CD8-positive, alpha-beta memory T cell (primary cell): ENCODE measurements at regions not wholly inside any gene's neighbourhood (a gene's known extent, or its start where the extent isn't known, plus 50 kb on each side); places are given as distances from the start of the nearest gene placed in this dataset.

ENCODE experiments used
- CTCF ChIA-PET: fragments of 350-600 bp; sonication (Branson Sonifier 250); formaldehyde crosslinking; loops from one replicate; lab custom pipeline; 2021; ENCODE audit warnings: antibody characterized with exemption; lab: Charles Lee
- POLR2A ChIA-PET: fragments of 350-600 bp; sonication (Branson Sonifier 250); formaldehyde crosslinking; loops from one replicate; lab custom pipeline; 2021; ENCODE audit warnings: antibody characterized with exemption; lab: Charles Lee
- DNase-seq, 5 donors: peaks; one replicate each; pipeline versions ENCODE4 v3.0.0 to v3.0.0-alpha.2; 2020 to 2022; ENCODE audit warnings: mixed read lengths in 1 of 5
- H3K27ac ChIP-seq: one replicate; pipeline ENCODE4 v1.7.0; 2013; ENCODE audit warnings: low read depth, mild to moderate bottlenecking, low read length, moderate library complexity
- H3K27me3 ChIP-seq: 2 replicates; pipeline ENCODE4 v1.7.0; 2013; ENCODE audit warnings: low read length, mild to moderate bottlenecking; ENCODE audit not compliant: insufficient read depth, poor library complexity, severe bottlenecking
- H3K36me3 ChIP-seq: 2 replicates; pipeline ENCODE4 v1.7.0; 2013; ENCODE audit warnings: mild to moderate bottlenecking, low read length, moderate library complexity; ENCODE audit not compliant: insufficient read depth
- H3K4me1 ChIP-seq: 2 replicates; pipeline ENCODE4 v1.7.0; 2013; ENCODE audit warnings: mild to moderate bottlenecking, low read length, moderate library complexity; ENCODE audit not compliant: insufficient read depth
- H3K4me3 ChIP-seq: 2 replicates; pipeline ENCODE4 v1.7.0; 2013; ENCODE audit warnings: mild to moderate bottlenecking, low read length
- H3K9me3 ChIP-seq: 2 replicates; pipeline ENCODE4 v1.7.0; 2013; ENCODE audit warnings: mild to moderate bottlenecking, low read length
- H3K27ac Mint-ChIP-seq, 8 donors: one replicate each; pipeline ENCODE4 v1.8.0; 2020 to 2021; ENCODE audit warnings: mixed read lengths in 8 of 8, mild to moderate bottlenecking in 6 of 8, inconsistent platforms in 3 of 8, moderate library complexity in 3 of 8
- H3K27me3 Mint-ChIP-seq, 2 donors: one replicate each; pipeline ENCODE4 v1.8.0; 2020 to 2021; ENCODE audit warnings: mixed read lengths in 2 of 2, mild to moderate bottlenecking in 1 of 2, moderate library complexity in 1 of 2
- H3K36me3 Mint-ChIP-seq, 3 donors: one replicate each; pipeline ENCODE4 v1.8.0; 2020 to 2021; ENCODE audit warnings: mixed read lengths in 3 of 3, inconsistent platforms in 1 of 3, mild to moderate bottlenecking in 1 of 3
- H3K4me1 Mint-ChIP-seq, 3 donors: one replicate each; pipeline ENCODE4 v1.8.0; 2020 to 2021; ENCODE audit warnings: mixed read lengths in 3 of 3, inconsistent platforms in 1 of 3, mild to moderate bottlenecking in 1 of 3
- H3K4me3 Mint-ChIP-seq, 7 donors: one replicate each; pipeline ENCODE4 v1.8.0; 2020 to 2021; ENCODE audit warnings: mixed read lengths in 7 of 7, mild to moderate bottlenecking in 6 of 7, moderate library complexity in 4 of 7, inconsistent platforms in 2 of 7
- H3K9me3 Mint-ChIP-seq, 5 donors: one replicate each; pipeline ENCODE4 v1.8.0; 2020 to 2022; ENCODE audit warnings: mixed read lengths in 5 of 5, mild to moderate bottlenecking in 3 of 5, moderate library complexity in 2 of 5, inconsistent platforms in 1 of 5

- no peak overlapping the region for H3K27ac ChIP-seq
- no peak for DNase-seq
- H3K36me3 ChIP-seq, result no peaks in the 10 kb centered on the region
- H3K4me1 Mint-ChIP-seq, result no peaks in the 10 kb centered on the region
- peaks cover 22 to 39% of the 10 kb centered on the region in 2 donors for H3K27me3 Mint-ChIP-seq
- H3K27me3 ChIP-seq, result no peaks in the 10 kb centered on the region
- no peak overlapping the region for H3K27ac Mint-ChIP-seq
- H3K9me3 ChIP-seq, result no peaks in the 10 kb centered on the region
- no peak overlapping the region for H3K4me3 Mint-ChIP-seq
- H3K9me3 Mint-ChIP-seq, result no peaks in the 10 kb centered on the region
- no peak overlapping the region for H3K4me3 ChIP-seq
- CTCF ChIA-PET, result interaction anchor here (1.0 kb wide), 1 partner anchor 12 kb away, joined by 3 read pairs; no protein-coding TSS in a partner anchor
- no peaks in the 10 kb centered on the region for H3K36me3 Mint-ChIP-seq
- POLR2A ChIA-PET, result no interaction called here
- H3K4me1 ChIP-seq, result no peaks in the 10 kb centered on the region
Observed at GRCh38 chr6:40901322-40902055, 137.5 kb downstream of the UNC5CL start.

GRCh38 chr6:40900791-40901190 lies 138.2 kb downstream of the UNC5CL start:
- Histone ChIP-seq H3K4me1 (no peaks in the 10 kb centered on the region), H3K9me3 (no peaks in the 10 kb centered on the region), H3K27me3 (no peaks in the 10 kb centered on the region), H3K36me3 (no peaks in the 10 kb centered on the region), H3K4me3 (no peak overlapping the region), H3K27ac (no peak overlapping the region)
- ChIA-PET POLR2A (no interaction called here), CTCF (interaction anchor here (1.0 kb wide), 1 partner anchor 12 kb away, joined by 3 read pairs; no protein-coding TSS in a partner anchor)
- H3K4me1 Mint-ChIP-seq, result no peaks in the 10 kb centered on the region
- no peak overlapping the region for H3K27ac Mint-ChIP-seq
- DNase-seq, result no peak
- no peaks in the 10 kb centered on the region for H3K9me3 Mint-ChIP-seq
- H3K4me3 Mint-ChIP-seq, result no peak overlapping the region
- peaks cover 22 to 39% of the 10 kb centered on the region in 2 donors for H3K27me3 Mint-ChIP-seq
- no peaks in the 10 kb centered on the region for H3K36me3 Mint-ChIP-seq

GRCh38 chr6:40899684-40900155 lies 139.3 kb downstream of the UNC5CL start:
- H3K27me3 ChIP-seq, result peaks cover 4% of the 10 kb centered on the region
- Mint-ChIP-seq H3K4me3 (no peak overlapping the region), H3K9me3 (no peaks in the 10 kb centered on the region), H3K36me3 (no peaks in the 10 kb centered on the region), H3K27me3 (peaks cover 13 to 34% of the 10 kb centered on the region in 2 donors), H3K4me1 (no peaks in the 10 kb centered on the region), H3K27ac (no peak overlapping the region)
- H3K4me1 ChIP-seq, result no peaks in the 10 kb centered on the region
- no peaks in the 10 kb centered on the region for H3K9me3 ChIP-seq
- H3K36me3 ChIP-seq, result no peaks in the 10 kb centered on the region
- ChIA-PET CTCF (no interaction called here), POLR2A (no interaction called here)
- H3K4me3 ChIP-seq, result no peak overlapping the region
- H3K27ac ChIP-seq, result no peak overlapping the region
- no peak for DNase-seq

- peaks cover 11 to 30% of the 10 kb centered on the region in 2 donors for H3K27me3 Mint-ChIP-seq
- no peaks in the 10 kb centered on the region for H3K36me3 Mint-ChIP-seq
- H3K4me3 ChIP-seq, result no peak overlapping the region
- H3K4me1 Mint-ChIP-seq, result no peaks in the 10 kb centered on the region
- no peak overlapping the region for H3K27ac Mint-ChIP-seq
- no peaks in the 10 kb centered on the region for H3K4me1 ChIP-seq
- H3K4me3 Mint-ChIP-seq, result no peak overlapping the region
- CTCF ChIA-PET, result no interaction called here
- no peaks in the 10 kb centered on the region for H3K9me3 Mint-ChIP-seq
- no peak overlapping the region for H3K27ac ChIP-seq
- no peaks in the 10 kb centered on the region for H3K9me3 ChIP-seq
- POLR2A ChIA-PET, result no interaction called here
- no peak for DNase-seq
- no peaks in the 10 kb centered on the region for H3K36me3 ChIP-seq
- H3K27me3 ChIP-seq, result peaks cover 5% of the 10 kb centered on the region
Observed at GRCh38 chr6:40898073-40898472, 140.9 kb downstream of the UNC5CL start.

GRCh38 chr6:40897390-40898003 lies 141.5 kb downstream of the UNC5CL start:
- peaks cover 9% of the 10 kb centered on the region for H3K27me3 ChIP-seq
- DNase-seq, result no peak
- Mint-ChIP-seq H3K9me3 (no peaks in the 10 kb centered on the region), H3K27me3 (peaks cover 14 to 31% of the 10 kb centered on the region in 2 donors), H3K36me3 (no peaks in the 10 kb centered on the region), H3K27ac (no peak overlapping the region), H3K4me1 (no peaks in the 10 kb centered on the region), H3K4me3 (no peak overlapping the region)
- POLR2A ChIA-PET, result no interaction called here
- no peaks in the 10 kb centered on the region for H3K36me3 ChIP-seq
- no peaks in the 10 kb centered on the region for H3K4me1 ChIP-seq
- no peak overlapping the region for H3K27ac ChIP-seq
- H3K4me3 ChIP-seq, result no peak overlapping the region
- CTCF ChIA-PET, result no interaction called here
- no peaks in the 10 kb centered on the region for H3K9me3 ChIP-seq

GRCh38 chr6:40896696-40897095 lies 142.3 kb downstream of the UNC5CL start:
- H3K4me3 Mint-ChIP-seq, result no peak overlapping the region
- peaks cover 9% of the 10 kb centered on the region for H3K27me3 ChIP-seq
- ChIA-PET POLR2A (no interaction called here), CTCF (no interaction called here)
- no peaks in the 10 kb centered on the region for H3K4me1 ChIP-seq
- no peaks in the 10 kb centered on the region for H3K36me3 Mint-ChIP-seq
- no peak overlapping the region for H3K27ac ChIP-seq
- no peaks in the 10 kb centered on the region for H3K36me3 ChIP-seq
- H3K4me1 Mint-ChIP-seq, result no peaks in the 10 kb centered on the region
- no peak overlapping the region for H3K4me3 ChIP-seq
- DNase-seq, result no peak
- no peaks in the 10 kb centered on the region for H3K9me3 Mint-ChIP-seq
- H3K27ac Mint-ChIP-seq, result no peak overlapping the region
- H3K9me3 ChIP-seq, result no peaks in the 10 kb centered on the region
- peaks cover 14 to 34% of the 10 kb centered on the region in 2 donors for H3K27me3 Mint-ChIP-seq

GRCh38 chr6:40894962-40895799 lies 143.8 kb downstream of the UNC5CL start:
- Mint-ChIP-seq H3K27ac (no peak overlapping the region), H3K36me3 (no peaks in the 10 kb centered on the region), H3K4me3 (no peak overlapping the region), H3K27me3 (peaks cover 17 to 40% of the 10 kb centered on the region in 2 donors), H3K4me1 (no peaks in the 10 kb centered on the region), H3K9me3 (no peaks in the 10 kb centered on the region)
- Histone ChIP-seq H3K4me1 (no peaks in the 10 kb centered on the region), H3K4me3 (no peak overlapping the region), H3K36me3 (no peaks in the 10 kb centered on the region), H3K27ac (no peak overlapping the region), H3K27me3 (peaks cover 9% of the 10 kb centered on the region), H3K9me3 (no peaks in the 10 kb centered on the region)
- ChIA-PET CTCF (no interaction called here), POLR2A (no interaction called here)
- no peak for DNase-seq

GRCh38 chr6:40893021-40893420 lies 146.0 kb downstream of the UNC5CL start:
- ChIA-PET POLR2A (no interaction called here), CTCF (no interaction called here)
- no peak for DNase-seq
- Histone ChIP-seq H3K4me1 (no peaks in the 10 kb centered on the region), H3K27me3 (peaks cover 9% of the 10 kb centered on the region), H3K4me3 (no peak overlapping the region), H3K36me3 (no peaks in the 10 kb centered on the region), H3K27ac (no peak overlapping the region), H3K9me3 (no peaks in the 10 kb centered on the region)
- H3K4me3 Mint-ChIP-seq, result no peak overlapping the region
- H3K9me3 Mint-ChIP-seq, result no peaks in the 10 kb centered on the region
- no peaks in the 10 kb centered on the region for H3K4me1 Mint-ChIP-seq
- H3K27ac Mint-ChIP-seq, result no peak overlapping the region
- peaks cover 12 to 28% of the 10 kb centered on the region in 2 donors for H3K27me3 Mint-ChIP-seq
- H3K36me3 Mint-ChIP-seq, result no peaks in the 10 kb centered on the region
